ENCODE measurements at regions not wholly inside any gene's neighbourhood (a gene's known extent, or its start where the extent isn't known, plus 50 kb on each side); places are given as distances from the start of the nearest gene placed in this dataset.

DNA sequence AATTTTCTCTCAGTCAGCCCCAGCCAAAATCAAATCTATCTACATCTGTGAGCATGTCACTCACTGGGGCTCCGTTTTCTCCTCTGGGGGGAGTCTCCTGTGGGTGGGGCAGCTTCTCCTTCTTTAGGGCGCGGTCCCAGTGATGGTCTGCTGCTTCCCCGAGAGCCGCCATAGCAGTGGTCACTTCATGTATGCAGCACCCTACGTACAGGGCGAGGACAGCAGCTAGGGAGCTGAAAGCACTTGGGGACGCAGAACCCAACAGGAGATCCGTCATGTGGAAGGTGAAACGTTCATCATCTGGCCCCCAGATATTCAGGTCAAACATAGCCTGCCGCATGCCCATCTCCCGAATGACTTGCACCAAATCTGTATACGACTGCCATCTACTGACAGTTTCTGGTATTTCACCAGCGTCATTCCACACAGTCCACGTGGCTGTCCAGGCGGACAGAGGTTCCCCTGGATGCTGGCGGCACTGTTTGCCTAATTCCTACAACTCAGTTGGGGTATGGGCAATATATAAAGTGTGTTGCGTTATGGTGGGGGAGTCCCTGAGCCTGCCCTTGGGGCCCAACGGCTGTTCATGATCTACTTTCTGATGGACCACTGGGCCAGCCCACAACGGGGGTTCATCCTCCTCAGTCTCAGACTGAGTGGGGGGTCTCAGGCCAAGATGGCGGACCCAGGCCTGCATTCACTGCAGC is 795.0 kb downstream of the EFNA5 start:
- H3K27me3 Mint-ChIP-seq (ENCODE audit: unreplicated experiment), result peaks cover 3% of the 10 kb centered on the region
- no peak overlapping the region for H3K27ac Mint-ChIP-seq (ENCODE audit: unreplicated experiment)
- peak; percentile 45 for TF ChIP-seq CTCF (IDR thresholded peaks at IDR 0.05; ENCODE audit: unreplicated experiment)
- H3K9me3 Mint-ChIP-seq (ENCODE audit: unreplicated experiment), result peaks cover 4% of the 10 kb centered on the region
- DNase-seq (ENCODE audit: low spot score), result peak; percentile 52
- H3K4me3 Mint-ChIP-seq (ENCODE audit: unreplicated experiment), result no peak overlapping the region
- no peaks in the 10 kb centered on the region for H3K36me3 Mint-ChIP-seq (ENCODE audit: low read depth, unreplicated experiment)
- no peaks in the 10 kb centered on the region for H3K4me1 Mint-ChIP-seq (ENCODE audit: unreplicated experiment)

GRCh38 chr5:106874974-106875373 is 795.8 kb downstream of the EFNA5 start:
- peaks cover 2% of the 10 kb centered on the region for H3K27me3 Mint-ChIP-seq (ENCODE audit: unreplicated experiment)

GRCh38 chr5:106874531-106874930 is 796.2 kb downstream of the EFNA5 start:
- H3K4me1 Mint-ChIP-seq (ENCODE audit: unreplicated experiment), result no peaks in the 10 kb centered on the region
- DNase-seq (ENCODE audit: low spot score), result no peak
- peaks cover 4% of the 10 kb centered on the region for H3K9me3 Mint-ChIP-seq (ENCODE audit: unreplicated experiment)
- no peak overlapping the region for H3K27ac Mint-ChIP-seq (ENCODE audit: unreplicated experiment)
- H3K36me3 Mint-ChIP-seq (ENCODE audit: low read depth, unreplicated experiment), result no peaks in the 10 kb centered on the region
- no peak for TF ChIP-seq CTCF (IDR thresholded peaks at IDR 0.05; ENCODE audit: unreplicated experiment)
- peaks cover 2% of the 10 kb centered on the region for H3K27me3 Mint-ChIP-seq (ENCODE audit: unreplicated experiment)
- no peak overlapping the region for H3K4me3 Mint-ChIP-seq (ENCODE audit: unreplicated experiment)

More at GRCh38 chr5:106874974-106875373, 795.8 kb downstream of the EFNA5 start:
- Mint-ChIP-seq H3K36me3 (ENCODE audit: low read depth, unreplicated experiment) (no peaks in the 10 kb centered on the region), H3K4me1 (ENCODE audit: unreplicated experiment) (no peaks in the 10 kb centered on the region), H3K4me3 (ENCODE audit: unreplicated experiment) (no peak overlapping the region), H3K9me3 (ENCODE audit: unreplicated experiment) (peaks cover 4% of the 10 kb centered on the region), H3K27ac (ENCODE audit: unreplicated experiment) (no peak overlapping the region)
- TF ChIP-seq CTCF (IDR thresholded peaks at IDR 0.05; ENCODE audit: unreplicated experiment), result no peak
- DNase-seq (ENCODE audit: low spot score), result no peak

DNA sequence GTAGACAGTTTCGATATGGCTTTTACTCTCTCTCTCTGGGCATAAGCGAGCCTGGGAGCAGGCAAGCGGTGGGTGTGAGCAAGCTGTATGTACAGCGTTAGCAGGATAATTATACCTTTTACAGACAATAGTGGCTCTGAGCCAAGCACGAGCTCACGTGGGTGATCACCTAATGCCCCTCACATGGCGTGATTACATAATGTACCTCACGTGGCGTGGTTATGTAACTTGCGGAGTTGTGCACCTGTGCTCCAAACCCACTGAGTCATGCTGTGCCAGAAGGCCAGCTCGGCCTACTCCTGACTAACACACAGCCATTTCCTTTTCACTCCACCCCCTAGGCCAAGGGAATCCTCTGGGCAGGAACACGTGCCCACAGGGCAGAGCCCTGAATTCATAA is 797.2 kb downstream of the EFNA5 start:
- no peak for DNase-seq (ENCODE audit: low spot score)
- peaks cover 4% of the 10 kb centered on the region for H3K9me3 Mint-ChIP-seq (ENCODE audit: unreplicated experiment)
- H3K4me1 Mint-ChIP-seq (ENCODE audit: unreplicated experiment), result no peaks in the 10 kb centered on the region
- TF ChIP-seq CTCF (IDR thresholded peaks at IDR 0.05; ENCODE audit: unreplicated experiment), result no peak
- H3K27me3 Mint-ChIP-seq (ENCODE audit: unreplicated experiment), result peaks cover 2% of the 10 kb centered on the region
- no peaks in the 10 kb centered on the region for H3K36me3 Mint-ChIP-seq (ENCODE audit: low read depth, unreplicated experiment)
- no peak overlapping the region for H3K4me3 Mint-ChIP-seq (ENCODE audit: unreplicated experiment)
- H3K27ac Mint-ChIP-seq (ENCODE audit: unreplicated experiment), result no peak overlapping the region

- Mint-ChIP-seq H3K9me3 (ENCODE audit: unreplicated experiment) (no peaks in the 10 kb centered on the region), H3K27ac (ENCODE audit: unreplicated experiment) (no peak overlapping the region)
Observed at GRCh38 chr5:106865279-106865678, 805.5 kb downstream of the EFNA5 start.

More at GRCh38 chr5:106865279-106865678, 805.5 kb downstream of the EFNA5 start:
- no peak for DNase-seq (ENCODE audit: low spot score)
- no peaks in the 10 kb centered on the region for H3K27me3 Mint-ChIP-seq (ENCODE audit: unreplicated experiment)
- TF ChIP-seq CTCF (IDR thresholded peaks at IDR 0.05; ENCODE audit: unreplicated experiment), result no peak
- no peak overlapping the region for H3K4me3 Mint-ChIP-seq (ENCODE audit: unreplicated experiment)
- no peaks in the 10 kb centered on the region for H3K36me3 Mint-ChIP-seq (ENCODE audit: low read depth, unreplicated experiment)
- peaks cover 12% of the 10 kb centered on the region for H3K4me1 Mint-ChIP-seq (ENCODE audit: unreplicated experiment)

All from endothelial cell (in vitro differentiated cells).